ENCODE measurements at regions not wholly inside any gene's neighbourhood (a gene's known extent, or its start where the extent isn't known, plus 50 kb on each side); places are given as distances from the start of the nearest gene placed in this dataset.
"Not testable (repeated sequence)": the region's sequence is repeated elsewhere in the genome, so short reads cannot be mapped to it uniquely, and the experiment has no call there.

- TF ChIP-seq CTCF (IDR thresholded peaks at IDR 0.05; ENCODE audit: control insufficient read depth, extremely low read depth, insufficient read depth): no peak
- no peak for DNase-seq (ENCODE audit: low read depth)
These were observed 696.0 kb downstream of the C12orf50 start for GRCh38 chr12:87332987-87333726.

GRCh38 chr12:87330071-87330555 lies 699.1 kb downstream of the C12orf50 start:
- not testable (repeated sequence) for H3K4me3 ChIP-seq (ENCODE audit: low read depth, low read length); DNase-seq (ENCODE audit: low read depth)

More at GRCh38 chr12:87332987-87333726, 696.0 kb downstream of the C12orf50 start:
- H3K4me3 ChIP-seq (ENCODE audit: low read depth, low read length): no peak overlapping the region

GRCh38 chr12:87329076-87329863 lies 699.9 kb downstream of the C12orf50 start:
- no peak for DNase-seq (ENCODE audit: low read depth)
- H3K4me3 ChIP-seq (ENCODE audit: low read depth, low read length): no peak overlapping the region
- TF ChIP-seq CTCF (IDR thresholded peaks at IDR 0.05; ENCODE audit: control insufficient read depth, extremely low read depth, insufficient read depth): no peak

GRCh38 chr12:87323369-87323768 lies 705.8 kb downstream of the C12orf50 start:
- no peak overlapping the region for H3K4me3 ChIP-seq (ENCODE audit: low read depth, low read length)
- TF ChIP-seq CTCF (IDR thresholded peaks at IDR 0.05; ENCODE audit: control insufficient read depth, extremely low read depth, insufficient read depth): no peak
- DNase-seq (ENCODE audit: low read depth): no peak

- no peak for DNase-seq (ENCODE audit: low read depth)
- no peak for TF ChIP-seq CTCF (IDR thresholded peaks at IDR 0.05; ENCODE audit: control insufficient read depth, extremely low read depth, insufficient read depth)
- H3K4me3 ChIP-seq (ENCODE audit: low read depth, low read length): no peak overlapping the region
These were observed 708.5 kb downstream of the C12orf50 start for GRCh38 chr12:87320724-87321123.

- no peak overlapping the region for H3K4me3 ChIP-seq (ENCODE audit: low read depth, low read length)
- no peak for DNase-seq (ENCODE audit: low read depth)
- TF ChIP-seq CTCF (IDR thresholded peaks at IDR 0.05; ENCODE audit: control insufficient read depth, extremely low read depth, insufficient read depth): no peak
These were observed 711.9 kb downstream of the C12orf50 start for GRCh38 chr12:87317302-87317701.

GRCh38 chr12:87311206-87311605 lies 718.0 kb downstream of the C12orf50 start:
- no peak for TF ChIP-seq CTCF (IDR thresholded peaks at IDR 0.05; ENCODE audit: control insufficient read depth, extremely low read depth, insufficient read depth)
- no peak overlapping the region for H3K4me3 ChIP-seq (ENCODE audit: low read depth, low read length)
- DNase-seq (ENCODE audit: low read depth): no peak
